PC-9 (cell line): ENCODE measurements at regions not wholly inside any gene's neighbourhood (a gene's known extent, or its start where the extent isn't known, plus 50 kb on each side); places are given as distances from the start of the nearest gene placed in this dataset.

ENCODE experiments used
- EZH2 ChIP-seq: fragments of 200-600 bp; sonication (generic); IDR thresholded peaks from 2 replicates; pipeline ENCODE4 v1.8.0; 2017; ENCODE audit warnings: antibody characterized with exemption, low read depth
- TF ChIP-seq, protein P1 (sequence below): fragments of 200-600 bp; sonication (generic); conservative IDR thresholded peaks from 2 replicates; pipeline ENCODE4 v1.6.1; 2017; ENCODE audit warnings: mixed run types, antibody characterized with exemption, mild to moderate bottlenecking, moderate library complexity

GRCh38 chr10:64159910-64160872 is 639.0 kb downstream of the REEP3 start:
- TF ChIP-seq, protein P1, sequence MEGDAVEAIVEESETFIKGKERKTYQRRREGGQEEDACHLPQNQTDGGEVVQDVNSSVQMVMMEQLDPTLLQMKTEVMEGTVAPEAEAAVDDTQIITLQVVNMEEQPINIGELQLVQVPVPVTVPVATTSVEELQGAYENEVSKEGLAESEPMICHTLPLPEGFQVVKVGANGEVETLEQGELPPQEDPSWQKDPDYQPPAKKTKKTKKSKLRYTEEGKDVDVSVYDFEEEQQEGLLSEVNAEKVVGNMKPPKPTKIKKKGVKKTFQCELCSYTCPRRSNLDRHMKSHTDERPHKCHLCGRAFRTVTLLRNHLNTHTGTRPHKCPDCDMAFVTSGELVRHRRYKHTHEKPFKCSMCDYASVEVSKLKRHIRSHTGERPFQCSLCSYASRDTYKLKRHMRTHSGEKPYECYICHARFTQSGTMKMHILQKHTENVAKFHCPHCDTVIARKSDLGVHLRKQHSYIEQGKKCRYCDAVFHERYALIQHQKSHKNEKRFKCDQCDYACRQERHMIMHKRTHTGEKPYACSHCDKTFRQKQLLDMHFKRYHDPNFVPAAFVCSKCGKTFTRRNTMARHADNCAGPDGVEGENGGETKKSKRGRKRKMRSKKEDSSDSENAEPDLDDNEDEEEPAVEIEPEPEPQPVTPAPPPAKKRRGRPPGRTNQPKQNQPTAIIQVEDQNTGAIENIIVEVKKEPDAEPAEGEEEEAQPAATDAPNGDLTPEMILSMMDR = no peak
- no peak for TF ChIP-seq EZH2
